ENCODE measurements at regions not wholly inside any gene's neighbourhood (a gene's known extent, or its start where the extent isn't known, plus 50 kb on each side); places are given as distances from the start of the nearest gene placed in this dataset.
"Not testable (repeated sequence)": the region's sequence is repeated elsewhere in the genome, so short reads cannot be mapped to it uniquely, and the experiment has no call there.

- DNase-seq = not testable (repeated sequence)
Observed at GRCh38 chr2:111291566-111291965, 170.9 kb downstream of the BCL2L11 start.

- not testable (repeated sequence) for DNase-seq
Observed at GRCh38 chr2:111292232-111292968, 171.7 kb downstream of the BCL2L11 start.

DNA sequence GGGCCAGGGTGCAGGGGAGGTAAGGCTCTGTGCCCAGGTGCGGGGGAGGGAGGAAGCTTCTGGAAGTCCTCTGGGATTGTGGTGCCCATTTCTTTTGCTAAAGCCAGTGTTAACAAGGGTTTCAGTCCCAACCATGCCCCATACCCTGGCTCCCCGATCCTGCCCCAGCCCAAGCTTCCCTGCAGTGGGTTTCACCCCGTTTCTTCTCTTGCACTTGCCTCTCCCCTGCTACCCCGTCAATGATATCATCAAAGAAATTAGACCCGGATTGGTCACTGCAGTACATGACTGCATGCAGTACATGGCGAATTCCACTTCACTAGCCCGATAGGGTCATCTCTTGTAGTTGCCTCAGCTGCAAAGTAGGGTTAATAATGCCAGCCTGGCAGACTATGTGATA lies 174.0 kb downstream of the BCL2L11 start:
- DNase-seq = not testable (repeated sequence)

GRCh38 chr2:111296122-111296804 lies 175.5 kb downstream of the BCL2L11 start:
- DNase-seq = not testable (repeated sequence)

DNA sequence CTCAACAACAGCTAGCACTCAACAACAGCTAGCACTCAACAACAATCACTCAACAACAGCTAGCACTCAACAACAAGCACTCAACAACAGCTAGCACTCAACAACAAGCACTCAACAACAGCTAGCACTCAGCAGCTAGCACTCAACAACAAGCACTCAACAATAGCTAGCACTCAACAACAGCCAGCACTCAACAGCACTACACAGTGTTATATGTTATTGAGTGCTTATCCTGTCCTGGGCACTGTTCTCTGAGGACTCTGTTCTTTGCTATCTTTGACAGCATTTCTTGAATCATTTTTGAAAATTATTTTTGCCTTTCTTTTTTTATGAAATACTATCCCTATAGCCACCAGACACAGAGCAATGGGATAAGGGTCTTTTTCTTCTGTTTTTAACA lies 176.4 kb downstream of the BCL2L11 start:
- not testable (repeated sequence) for DNase-seq

DNA sequence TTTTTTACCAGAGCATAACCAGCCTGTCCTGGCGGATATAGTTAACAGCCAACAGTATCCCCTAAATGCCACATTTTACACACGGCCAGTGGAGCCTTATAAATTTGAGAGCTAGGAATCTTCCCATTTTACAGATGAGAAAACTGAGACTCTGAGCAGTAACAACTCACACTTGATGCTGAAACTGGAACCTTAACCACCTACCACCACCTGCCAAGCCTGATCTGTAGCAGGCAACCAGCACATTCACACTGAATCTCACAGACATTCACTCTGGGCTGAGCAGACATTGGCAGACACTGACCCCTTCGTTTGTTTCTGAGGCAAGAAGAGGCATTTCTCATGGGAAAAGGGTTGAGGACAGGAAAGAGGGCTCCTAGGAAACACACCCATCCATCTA lies 178.2 kb downstream of the BCL2L11 start:
- not testable (repeated sequence) for DNase-seq

DNA sequence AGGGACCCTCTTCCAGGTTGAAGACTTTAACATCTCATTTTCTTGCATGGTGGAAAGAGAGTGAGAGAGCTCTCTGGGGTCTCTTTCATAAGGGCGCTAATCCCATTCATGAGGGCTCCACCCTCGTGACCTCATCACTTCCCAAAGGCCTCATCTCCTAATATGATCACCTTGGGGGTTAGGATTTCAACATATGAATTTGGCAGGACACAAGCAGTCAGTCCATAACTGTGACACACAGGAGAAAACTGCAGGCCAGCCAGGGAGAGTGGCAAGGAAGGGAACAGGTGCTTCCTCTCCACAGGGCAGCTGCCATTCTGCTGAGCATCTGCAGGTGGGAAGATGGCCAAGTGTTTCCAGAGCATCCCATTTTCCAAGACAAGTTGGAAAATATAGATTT lies 178.9 kb downstream of the BCL2L11 start:
- DNase-seq = not testable (repeated sequence)

- DNase-seq = not testable (repeated sequence)
Observed at GRCh38 chr2:111301677-111302076, 181.0 kb downstream of the BCL2L11 start.

- DNase-seq = not testable (repeated sequence)
Observed at GRCh38 chr2:111302397-111303218, 181.9 kb downstream of the BCL2L11 start.

GRCh38 chr2:111307302-111307701 lies 186.6 kb downstream of the BCL2L11 start:
- not testable (repeated sequence) for DNase-seq

- not testable (repeated sequence) for DNase-seq
Observed at GRCh38 chr2:111309231-111310075, 188.7 kb downstream of the BCL2L11 start.

DNA sequence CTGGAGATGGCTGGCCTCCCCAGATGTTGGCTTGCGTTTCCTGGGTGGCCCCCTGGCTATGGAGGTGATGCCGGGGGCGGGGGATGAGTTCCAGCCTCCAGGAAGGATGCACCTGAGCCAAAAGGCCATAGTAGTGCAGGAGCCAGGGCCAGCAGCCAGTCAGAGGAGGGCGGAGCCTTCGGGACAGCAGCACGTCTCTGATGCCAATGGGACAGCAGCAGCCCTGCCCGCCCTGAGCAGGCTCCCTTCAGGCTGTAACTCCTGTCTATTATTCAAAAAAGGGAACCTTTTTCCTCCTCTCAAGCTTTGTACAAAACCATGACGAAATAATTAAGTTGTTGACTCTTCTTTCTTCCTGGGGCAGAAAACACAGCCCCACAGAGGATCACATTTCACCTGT lies 189.7 kb downstream of the BCL2L11 start:
- not testable (repeated sequence) for DNase-seq

GRCh38 chr2:111311568-111311967 lies 190.9 kb downstream of the BCL2L11 start:
- not testable (repeated sequence) for DNase-seq

- not testable (repeated sequence) for DNase-seq
Observed at GRCh38 chr2:111312897-111313607, 192.3 kb downstream of the BCL2L11 start.

DNA sequence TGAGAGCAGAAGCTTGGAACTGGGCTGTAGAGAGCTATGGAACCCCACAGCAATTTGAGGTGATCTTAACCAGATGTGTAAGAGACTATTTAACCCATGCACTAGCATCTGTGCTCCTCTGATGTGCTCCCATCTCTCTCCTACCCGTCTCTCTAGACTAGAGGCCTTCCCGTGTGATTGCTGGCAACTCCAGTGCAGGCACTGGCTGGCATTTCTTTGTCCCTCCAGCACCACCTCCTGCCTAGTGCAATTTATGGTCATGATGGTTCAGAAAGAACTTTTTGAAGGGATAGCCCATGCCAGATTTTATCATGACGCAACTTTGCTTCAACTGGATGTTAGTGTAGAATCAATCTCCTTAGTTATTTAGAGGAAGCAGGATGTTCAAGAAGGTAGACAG lies 193.0 kb downstream of the BCL2L11 start:
- DNase-seq = not testable (repeated sequence)

GRCh38 chr2:111315188-111315917 lies 194.6 kb downstream of the BCL2L11 start:
- not testable (repeated sequence) for DNase-seq

DNA sequence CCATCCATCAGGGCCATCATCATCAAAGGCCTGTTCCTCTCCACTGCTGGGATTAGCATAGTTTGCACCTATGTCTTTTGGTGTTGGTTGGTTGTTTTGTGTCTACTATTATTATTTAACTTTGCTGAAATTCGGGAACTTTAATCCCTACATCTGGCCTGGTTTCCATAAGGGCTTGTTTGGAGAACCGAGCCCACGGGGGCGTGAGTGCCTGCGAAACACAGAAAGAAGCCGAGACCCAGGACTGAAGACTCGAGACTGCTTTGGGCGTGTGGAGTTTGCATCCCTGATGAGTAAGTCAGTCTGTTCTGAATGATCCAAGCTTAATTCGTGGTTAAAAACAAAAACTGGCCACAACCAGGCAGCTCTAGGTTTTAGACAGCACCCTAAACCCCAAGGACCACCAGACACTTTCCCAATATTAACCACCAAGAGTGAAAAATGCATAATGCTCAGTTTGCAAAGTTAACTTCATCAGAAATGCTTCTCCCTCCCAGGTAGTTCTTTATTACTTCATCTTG lies 195.6 kb downstream of the BCL2L11 start:
- DNase-seq = not testable (repeated sequence)

DNA sequence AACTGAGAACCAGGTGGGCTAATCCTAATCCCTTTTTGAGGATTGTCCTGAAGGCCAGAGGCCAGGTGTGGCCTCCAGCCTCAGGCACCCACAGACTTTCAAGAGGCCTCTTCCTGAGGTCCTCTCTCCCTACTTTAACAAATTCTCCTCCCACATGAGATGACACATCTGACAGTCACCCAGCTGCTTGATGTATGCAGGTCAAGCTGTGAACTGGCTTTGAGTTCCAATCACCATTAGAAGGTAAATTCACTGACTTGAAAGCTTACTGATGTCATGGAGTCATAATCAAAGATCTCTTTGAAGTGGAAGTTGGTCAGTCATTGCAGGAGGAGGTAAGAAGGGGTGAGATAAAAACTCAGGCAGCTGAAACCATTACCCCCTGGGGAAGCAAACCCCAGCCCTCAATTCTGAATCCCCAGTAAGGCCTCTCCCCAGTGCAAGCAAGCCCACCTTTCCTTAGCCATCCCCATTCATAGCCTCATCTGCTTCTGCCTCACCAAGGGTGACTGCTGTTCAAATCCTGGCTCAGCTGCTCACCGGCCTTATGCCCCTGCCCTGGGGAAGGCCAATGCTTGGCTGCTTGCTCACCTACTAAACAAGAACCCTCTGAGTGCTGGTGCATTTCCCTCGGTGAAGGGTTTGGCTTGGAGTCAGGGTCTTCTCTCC lies 196.3 kb downstream of the BCL2L11 start:
- DNase-seq = not testable (repeated sequence)

DNA sequence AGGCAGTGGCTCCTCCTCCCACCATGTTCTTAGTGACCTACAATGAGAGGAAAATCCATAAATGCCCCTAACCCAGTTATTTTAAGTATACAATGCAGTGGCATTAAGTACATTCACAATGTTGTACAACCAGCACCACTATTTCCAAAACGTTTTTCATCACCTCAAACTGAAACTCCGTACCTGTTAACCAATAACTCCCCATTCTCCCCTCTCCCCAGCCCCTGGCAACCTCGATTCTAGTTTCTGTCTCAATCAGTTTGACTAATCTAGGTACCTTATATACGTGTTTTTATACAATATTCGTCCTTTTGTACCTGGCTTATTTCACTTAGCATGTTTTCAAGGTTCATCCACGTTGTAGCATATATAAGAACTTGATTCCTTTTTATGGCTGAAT lies 198.8 kb downstream of the BCL2L11 start:
- not testable (repeated sequence) for DNase-seq

- not testable (repeated sequence) for DNase-seq
Observed at GRCh38 chr2:111320264-111320663, 199.6 kb downstream of the BCL2L11 start.

All from NCI-H748 treated with DMSO at 0.1 percent for 48 hours (cell line).